Esophagus squamous epithelium (tissue), 4 donors: ENCODE measurements at regions not wholly inside any gene's neighbourhood (a gene's known extent, or its start where the extent isn't known, plus 50 kb on each side); places are given as distances from the start of the nearest gene placed in this dataset.

ENCODE experiments used
- POLR2A ChIP-seq, 4 donors: fragments of 450-650 bp; IDR thresholded peaks; one replicate each; pipeline ENCODE4 v1.6.1; 2017; ENCODE audit warnings: antibody characterized with exemption in 4 of 4, mild to moderate bottlenecking in 4 of 4, moderate library complexity in 3 of 4
- TF ChIP-seq, protein P1 (sequence below), 6 experiments: fragments of 450-650 bp in 4 of 6; fragments of 200-600 bp in 2 of 6; sonication (generic) in 2 of 6; IDR thresholded peaks; one replicate each; pipeline ENCODE4 v1.5.1; 2016 to 2019; ENCODE audit warnings: antibody characterized with exemption in 6 of 6, mild to moderate bottlenecking in 4 of 6, moderate library complexity in 4 of 6

DNA sequence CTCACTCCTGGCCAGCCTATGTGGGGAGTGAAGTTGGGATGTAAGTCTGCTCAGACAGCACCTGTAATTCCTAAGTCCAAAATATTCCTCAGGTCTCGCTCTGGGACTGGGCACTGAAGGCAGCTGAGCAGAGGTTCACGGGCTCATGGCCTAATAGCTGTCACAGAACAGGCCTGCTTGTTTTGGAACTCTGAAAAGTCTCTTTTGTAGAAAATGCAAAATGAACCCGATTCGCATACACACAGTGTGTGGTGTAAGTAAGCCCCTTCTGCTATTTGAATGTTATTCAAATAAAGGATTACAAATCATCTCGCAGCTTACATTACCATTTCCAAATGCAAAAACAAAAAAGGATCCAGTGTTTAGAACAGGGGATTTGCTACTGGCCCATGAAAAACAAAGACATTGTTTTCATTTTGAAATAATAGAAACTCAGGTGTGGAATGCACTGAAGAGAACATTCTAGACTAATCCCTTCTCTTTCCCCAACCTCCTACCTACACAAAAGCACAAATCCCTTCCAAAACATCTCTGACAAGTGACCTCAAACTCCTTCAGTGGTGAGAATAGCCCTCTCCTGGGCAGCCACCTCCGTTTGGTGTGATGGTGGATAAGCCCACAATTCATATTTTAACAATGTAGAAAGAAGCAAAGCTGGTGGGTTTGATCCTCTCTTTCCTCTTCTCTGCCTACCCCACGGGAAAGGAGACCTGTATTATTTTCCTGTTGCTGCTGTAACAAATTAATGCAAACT is 118.3 kb upstream of the NCK2 start:
- TF ChIP-seq, protein P1, sequence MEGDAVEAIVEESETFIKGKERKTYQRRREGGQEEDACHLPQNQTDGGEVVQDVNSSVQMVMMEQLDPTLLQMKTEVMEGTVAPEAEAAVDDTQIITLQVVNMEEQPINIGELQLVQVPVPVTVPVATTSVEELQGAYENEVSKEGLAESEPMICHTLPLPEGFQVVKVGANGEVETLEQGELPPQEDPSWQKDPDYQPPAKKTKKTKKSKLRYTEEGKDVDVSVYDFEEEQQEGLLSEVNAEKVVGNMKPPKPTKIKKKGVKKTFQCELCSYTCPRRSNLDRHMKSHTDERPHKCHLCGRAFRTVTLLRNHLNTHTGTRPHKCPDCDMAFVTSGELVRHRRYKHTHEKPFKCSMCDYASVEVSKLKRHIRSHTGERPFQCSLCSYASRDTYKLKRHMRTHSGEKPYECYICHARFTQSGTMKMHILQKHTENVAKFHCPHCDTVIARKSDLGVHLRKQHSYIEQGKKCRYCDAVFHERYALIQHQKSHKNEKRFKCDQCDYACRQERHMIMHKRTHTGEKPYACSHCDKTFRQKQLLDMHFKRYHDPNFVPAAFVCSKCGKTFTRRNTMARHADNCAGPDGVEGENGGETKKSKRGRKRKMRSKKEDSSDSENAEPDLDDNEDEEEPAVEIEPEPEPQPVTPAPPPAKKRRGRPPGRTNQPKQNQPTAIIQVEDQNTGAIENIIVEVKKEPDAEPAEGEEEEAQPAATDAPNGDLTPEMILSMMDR (IDR thresholded peaks at IDR 0.05) = no peak
- no peak for TF ChIP-seq POLR2A (IDR thresholded peaks at IDR 0.05)
